ENCODE measurements at regions not wholly inside any gene's neighbourhood (a gene's known extent, or its start where the extent isn't known, plus 50 kb on each side); places are given as distances from the start of the nearest gene placed in this dataset.

DNA sequence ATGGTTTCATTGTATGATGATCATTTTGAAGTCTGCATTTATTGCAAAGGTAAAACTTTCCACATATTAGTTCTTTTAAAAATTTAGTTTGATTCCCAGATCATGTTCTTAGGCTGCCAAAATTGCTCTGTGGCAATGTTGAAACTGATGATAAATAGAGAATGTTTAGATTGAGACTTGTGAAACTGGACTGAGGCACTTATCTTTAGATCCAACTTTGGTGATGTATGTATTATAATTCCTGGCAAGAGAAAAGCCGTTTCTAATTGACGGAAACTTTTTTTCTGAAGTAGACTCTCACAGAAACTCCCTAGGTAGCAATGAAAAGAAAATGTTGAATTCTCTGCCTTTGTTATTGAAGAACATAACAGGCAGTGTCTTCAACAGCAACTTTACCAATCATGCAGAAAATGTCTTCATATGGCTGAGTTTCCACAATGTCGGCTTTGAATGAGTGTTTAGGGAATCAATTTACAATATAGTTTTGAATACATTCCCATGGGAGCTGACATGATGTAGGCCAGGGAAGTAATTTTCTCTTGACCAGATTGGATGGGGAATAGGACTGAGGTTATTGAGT lies 456.2 kb downstream of the CD109 start:
- H3K4me3 ChIP-seq (ENCODE audit: low read depth, low read length), result no peak overlapping the region
- POLR2A ChIA-PET, result no interaction called here
- CTCF ChIA-PET, result interaction anchor here (1.0 kb wide), 1 partner anchor 13 kb away, joined by 3 read pairs; no protein-coding TSS in a partner anchor
- DNase-seq (ENCODE audit: low read depth, low spot score), result no peak
- TF ChIP-seq CTCF (IDR thresholded peaks at IDR 0.05; ENCODE audit: insufficient read depth, low read length, missing control alignments), result no peak

- POLR2A ChIA-PET, result interaction anchor here (0.7 kb wide), 1 partner anchor 211 kb away, joined by 3 read pairs; no protein-coding TSS in a partner anchor
- CTCF ChIA-PET, result no interaction called here
Measured at GRCh38 chr6:74145931-74146330, 449.9 kb downstream of the CD109 start.

GRCh38 chr6:74137911-74138310 lies 441.9 kb downstream of the CD109 start:
- no peak overlapping the region for H3K4me3 ChIP-seq (ENCODE audit: low read depth, low read length)
- TF ChIP-seq CTCF (IDR thresholded peaks at IDR 0.05; ENCODE audit: insufficient read depth, low read length, missing control alignments), result no peak
- ChIA-PET CTCF (no interaction called here), POLR2A (no interaction called here)
- peak; percentile 7 for DNase-seq (ENCODE audit: low read depth, low spot score)

More at GRCh38 chr6:74145931-74146330, 449.9 kb downstream of the CD109 start:
- no peak for DNase-seq (ENCODE audit: low read depth, low spot score)
- TF ChIP-seq CTCF (IDR thresholded peaks at IDR 0.05; ENCODE audit: insufficient read depth, low read length, missing control alignments), result no peak
- no peak overlapping the region for H3K4me3 ChIP-seq (ENCODE audit: low read depth, low read length)

- no peak overlapping the region for H3K4me3 ChIP-seq (ENCODE audit: low read depth, low read length)
- POLR2A ChIA-PET, result no interaction called here
- CTCF ChIA-PET, result no interaction called here
- no peak for TF ChIP-seq CTCF (IDR thresholded peaks at IDR 0.05; ENCODE audit: insufficient read depth, low read length, missing control alignments)
- DNase-seq (ENCODE audit: low read depth, low spot score), result no peak
Measured at GRCh38 chr6:74134327-74134726, 438.3 kb downstream of the CD109 start.

DNA sequence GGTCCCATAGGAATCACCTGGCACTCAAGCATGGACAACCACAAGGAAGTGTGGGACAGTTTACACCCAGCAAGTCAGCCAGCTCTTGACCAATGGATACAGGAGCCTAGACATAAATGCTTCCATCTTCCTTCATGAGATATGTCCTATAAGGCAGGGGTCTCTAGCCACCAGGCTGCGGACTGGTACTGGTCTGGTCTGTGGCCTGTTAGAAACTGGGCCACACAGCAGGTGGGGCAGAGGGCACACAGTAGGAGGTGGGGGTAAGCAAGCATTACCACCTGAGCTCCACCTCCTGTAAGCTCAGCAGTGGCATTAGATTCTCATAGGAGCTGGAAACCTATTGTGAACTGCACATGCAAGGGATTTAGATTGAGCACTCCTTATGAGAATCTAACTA lies 437.1 kb downstream of the CD109 start:
- no peak overlapping the region for H3K4me3 ChIP-seq (ENCODE audit: low read depth, low read length)
- ChIA-PET CTCF (no interaction called here), POLR2A (no interaction called here)
- no peak for DNase-seq (ENCODE audit: low read depth, low spot score)
- TF ChIP-seq CTCF (IDR thresholded peaks at IDR 0.05; ENCODE audit: insufficient read depth, low read length, missing control alignments), result no peak

- no peak overlapping the region for H3K4me3 ChIP-seq (ENCODE audit: low read depth, low read length)
- TF ChIP-seq CTCF (IDR thresholded peaks at IDR 0.05; ENCODE audit: insufficient read depth, low read length, missing control alignments), result no peak
- POLR2A ChIA-PET, result no interaction called here
- CTCF ChIA-PET, result interaction anchor here (1.0 kb wide), 1 partner anchor 1079 kb away, joined by 3 read pairs; no protein-coding TSS in a partner anchor
- no peak for DNase-seq (ENCODE audit: low read depth, low spot score)
Measured at GRCh38 chr6:74130641-74131040, 434.6 kb downstream of the CD109 start.
